HepG2 (cell line): ENCODE measurements at regions not wholly inside any gene's neighbourhood (a gene's known extent, or its start where the extent isn't known, plus 50 kb on each side); places are given as distances from the start of the nearest gene placed in this dataset.

Experiments used
- ATAC-seq: fragments of 200-7000 bp; cut with Tn5 transposase; 3 replicates; pipeline ENCODE4 v1.9.1; 2020; ENCODE audit warnings: mild to moderate bottlenecking, moderate library complexity
- BruUV-seq: library from RNA; stranded (reverse); fragments of 400-500 nt; replicated peaks from 2 replicates; lab custom pipeline; 2021; lab: Mats Ljungman, UMichigan
- CTCF ChIA-PET: fragments of 300-600 bp; formaldehyde crosslinking; extraction: SDS; loops from one replicate; lab custom pipeline; 2021; ENCODE audit warnings: low total read pairs, inconsistent platforms, low intra/inter-chr PET ratio; lab: Yijun Ruan, JAX
- POLR2A ChIA-PET: fragments of 350-600 bp; sonication (Branson Sonifier 250); formaldehyde crosslinking; loops from one replicate; lab custom pipeline; 2020; ENCODE audit warnings: antibody characterized with exemption, inconsistent platforms; lab: Yijun Ruan, JAX
- DNase-seq: peaks from one replicate; pipeline ENCODE4 v3.0.0-alpha.2; 2015; ENCODE audit warnings: low spot score
- FAIRE-seq: peaks from 3 replicates; lab custom pipeline; 2011; peaks lifted over from hg19 to GRCh38; lab: Jason Lieb, UNC
- H2AFZ ChIP-seq: one replicate; pipeline ENCODE4 v1.6.1; 2011; ENCODE audit warnings: low read length, inconsistent platforms
- H3K27ac ChIP-seq: fragments of 300-600 bp; 3 replicates; pipeline ENCODE4 v1.8.0; 2011; ENCODE audit warnings: mixed run types, mild to moderate bottlenecking, mixed read lengths, low read length, inconsistent platforms; ENCODE audit not compliant: insufficient read depth; ENCODE audit errors: extremely low read length
- H3K27me3 ChIP-seq, 2 experiments: fragments of 200-600 bp in 1 of 2; 2 replicates in 1 of 2; 3 replicates in 1 of 2; pipeline versions ENCODE4 v1.6.0 to v1.8.0; 2011; ENCODE audit warnings: low read length in 2 of 2, mild to moderate bottlenecking in 2 of 2, moderate library complexity in 2 of 2, inconsistent platforms in 1 of 2; ENCODE audit not compliant: insufficient read depth in 2 of 2, control insufficient read depth in 1 of 2
- H3K36me3 ChIP-seq, 2 experiments: fragments of 200-600 bp in 1 of 2; replicated peaks in 1 of 2; 2 replicates in 1 of 2; 3 replicates in 1 of 2; pipeline versions ENCODE4 v1.5.1 to v1.8.0; 2011; ENCODE audit warnings: low read length in 2 of 2, inconsistent platforms in 1 of 2; ENCODE audit not compliant: insufficient read depth in 2 of 2, control insufficient read depth in 1 of 2
- H3K4me1 ChIP-seq: 2 replicates; pipeline ENCODE4 v1.5.1; 2012; ENCODE audit warnings: low read length, inconsistent platforms; ENCODE audit not compliant: insufficient read depth
- H3K4me2 ChIP-seq: 2 replicates; pipeline ENCODE4 v1.6.0; 2011; ENCODE audit warnings: low read depth, low read length, inconsistent platforms
- H3K4me3 ChIP-seq, 3 experiments: fragments of 200-600 bp in 1 of 3; sonication (generic), shearing (Covaris generic) in 1 of 3; replicated peaks in 1 of 3; 2 replicates each; pipeline ENCODE4 v1.5.1; 2011 to 2016; ENCODE audit warnings: low read length in 3 of 3, inconsistent platforms in 2 of 3, low read depth in 2 of 3, mild to moderate bottlenecking in 2 of 3, control low read depth in 1 of 3, mixed read lengths in 1 of 3; ENCODE audit not compliant: insufficient read depth in 1 of 3
- H3K79me2 ChIP-seq: one replicate; pipeline ENCODE4 v1.6.1; 2011; ENCODE audit warnings: low read length, inconsistent platforms; ENCODE audit not compliant: insufficient read depth
- H3K9ac ChIP-seq: 2 replicates; pipeline ENCODE4 v1.6.0; 2011; ENCODE audit warnings: mild to moderate bottlenecking, low read depth, low read length, inconsistent platforms; ENCODE audit not compliant: insufficient read depth
- H3K9me3 ChIP-seq: 2 replicates; pipeline ENCODE4 v1.5.1; 2012; ENCODE audit warnings: mild to moderate bottlenecking, low read length
- H4K20me1 ChIP-seq: 2 replicates; pipeline ENCODE4 v1.6.0; 2011; ENCODE audit warnings: inconsistent platforms, mild to moderate bottlenecking, low read length, moderate library complexity; ENCODE audit not compliant: insufficient read depth
- CBX1 ChIP-seq: IDR thresholded peaks from one replicate; pipeline ENCODE4 v1.6.1; 2016; ENCODE audit warnings: antibody characterized with exemption, low read depth
- CREB1 ChIP-seq, 2 experiments: fragments of 450-650 bp in 1 of 2; IDR thresholded peaks; 2 replicates each; pipeline ENCODE4 v1.6.1; 2016 to 2017; ENCODE audit warnings: control low read depth in 1 of 2, mild to moderate bottlenecking in 1 of 2, missing compliant biosample characterization in 1 of 2, missing genetic modification characterization in 1 of 2
- MEIS2 ChIP-seq: sonication (generic); formaldehyde crosslinking; IDR thresholded peaks from 2 replicates; pipeline ENCODE4 v1.9.0; 2021; ENCODE audit warnings: mild to moderate bottlenecking, missing genetic modification reagents
- SOX5 ChIP-seq: IDR thresholded peaks from 2 replicates; pipeline ENCODE4 v1.6.1; 2016; ENCODE audit warnings: borderline replicate concordance
- ZBTB8A ChIP-seq: sonication (generic); formaldehyde crosslinking; IDR thresholded peaks from 2 replicates; pipeline ENCODE4 v1.4.0; 2020; ENCODE audit warnings: mild to moderate bottlenecking, low read depth, missing genetic modification reagents, borderline replicate concordance
- ZNF124 ChIP-seq: sonication (generic); formaldehyde crosslinking; IDR thresholded peaks from 2 replicates; pipeline ENCODE4 v1.4.0; 2020; ENCODE audit warnings: missing genetic modification reagents
- ZNF788 ChIP-seq: sonication (generic); formaldehyde crosslinking; IDR thresholded peaks from 2 replicates; pipeline ENCODE4 v1.5.0; 2020; ENCODE audit warnings: mild to moderate bottlenecking, missing genetic modification reagents, borderline replicate concordance
- WGBS: methylation state at CpG from one replicate; pipeline ENCODE4 v1.1.6; 2017; ENCODE audit warnings: low lambda C conversion rate; 5-methylcytosine and 5-hydroxymethylcytosine counted together
- in situ Hi-C: cut with HindIII; loops from 2 replicates; pipeline ENCODE4 v1.10.0; 2017; ENCODE audit warnings: low pct_unique_long_range_greater_than_20kb; ENCODE audit not compliant: extremely low pct_ligation_motif_present
- intact Hi-C: fragments of 100-400 bp; cut with micrococcal nuclease; formaldehyde crosslinking; loops from one replicate; pipeline ENCODE4 v1.10.0; 2022; ENCODE audit not compliant: unreplicated experiment
- TF ChIP-seq, protein P1 (sequence below): sonication (generic); formaldehyde crosslinking; IDR thresholded peaks from 2 replicates; pipeline ENCODE4 v1.4.0; 2020; ENCODE audit warnings: mild to moderate bottlenecking, missing genetic modification reagents
- TF ChIP-seq, protein P2 (sequence below): sonication (generic); formaldehyde crosslinking; IDR thresholded peaks from 2 replicates; pipeline ENCODE4 v1.9.0; 2021; ENCODE audit warnings: missing genetic modification reagents, borderline replicate concordance
- TF ChIP-seq, protein P3 (sequence below): sonication (generic); formaldehyde crosslinking; IDR thresholded peaks from 2 replicates; pipeline ENCODE4 v1.4.0; 2020; ENCODE audit warnings: mild to moderate bottlenecking, missing genetic modification reagents
- TF ChIP-seq, protein P4 (sequence below): sonication (generic); formaldehyde crosslinking; IDR thresholded peaks from 2 replicates; pipeline ENCODE4 v1.4.0; 2020; ENCODE audit warnings: missing genetic modification reagents

DNA sequence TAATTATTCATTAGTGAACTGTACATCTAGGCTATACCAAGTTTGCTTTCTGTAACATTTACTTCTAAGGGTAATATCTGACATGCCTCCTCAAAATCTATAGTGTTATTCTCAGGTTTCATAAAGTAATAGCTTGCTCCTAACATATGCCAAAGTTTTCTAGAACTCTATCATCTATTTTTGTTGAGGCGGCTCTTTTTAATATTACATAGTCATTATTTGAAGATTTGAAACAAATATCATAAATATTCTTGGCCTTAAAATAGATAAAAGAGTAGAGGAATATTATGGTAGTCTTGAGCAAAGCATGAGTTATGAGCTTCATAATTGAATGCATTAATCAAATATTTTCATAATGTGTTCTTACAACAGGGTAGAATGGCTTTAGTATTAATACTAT lies 327.2 kb upstream of the KCND2 start:
- Histone ChIP-seq H3K27ac (no peak overlapping the region), H4K20me1 (no peaks in the 10 kb centered on the region), H3K9ac (no peak overlapping the region), H3K36me3 (no peaks in the 10 kb centered on the region), H3K27me3 (no peaks in the 10 kb centered on the region; a peak in 1 of 5 replicates), H3K79me2 (no peaks in the 10 kb centered on the region), H2AFZ (no peak overlapping the region), H3K4me3 (no peak overlapping the region), H3K9me3 (no peaks in the 10 kb centered on the region), H3K4me1 (no peaks in the 10 kb centered on the region), H3K4me2 (no peak overlapping the region)
- FAIRE-seq (no peak), DNase-seq (no peak), ATAC-seq (no peak)
- ChIA-PET CTCF (no interaction called here), POLR2A (no interaction called here)
- in situ Hi-C loops (no loop called here), intact Hi-C loops (no loop called here)
- WGBS: 0% methylated on average over 1 of the region's 1 CpG
- BruUV-seq: no TSS peak
- TF ChIP-seq ZNF788: no peak
- TF ChIP-seq, protein P1, sequence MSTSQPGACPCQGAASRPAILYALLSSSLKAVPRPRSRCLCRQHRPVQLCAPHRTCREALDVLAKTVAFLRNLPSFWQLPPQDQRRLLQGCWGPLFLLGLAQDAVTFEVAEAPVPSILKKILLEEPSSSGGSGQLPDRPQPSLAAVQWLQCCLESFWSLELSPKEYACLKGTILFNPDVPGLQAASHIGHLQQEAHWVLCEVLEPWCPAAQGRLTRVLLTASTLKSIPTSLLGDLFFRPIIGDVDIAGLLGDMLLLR (CRISPR knock-in tag): no peak
- TF ChIP-seq, protein P2, sequence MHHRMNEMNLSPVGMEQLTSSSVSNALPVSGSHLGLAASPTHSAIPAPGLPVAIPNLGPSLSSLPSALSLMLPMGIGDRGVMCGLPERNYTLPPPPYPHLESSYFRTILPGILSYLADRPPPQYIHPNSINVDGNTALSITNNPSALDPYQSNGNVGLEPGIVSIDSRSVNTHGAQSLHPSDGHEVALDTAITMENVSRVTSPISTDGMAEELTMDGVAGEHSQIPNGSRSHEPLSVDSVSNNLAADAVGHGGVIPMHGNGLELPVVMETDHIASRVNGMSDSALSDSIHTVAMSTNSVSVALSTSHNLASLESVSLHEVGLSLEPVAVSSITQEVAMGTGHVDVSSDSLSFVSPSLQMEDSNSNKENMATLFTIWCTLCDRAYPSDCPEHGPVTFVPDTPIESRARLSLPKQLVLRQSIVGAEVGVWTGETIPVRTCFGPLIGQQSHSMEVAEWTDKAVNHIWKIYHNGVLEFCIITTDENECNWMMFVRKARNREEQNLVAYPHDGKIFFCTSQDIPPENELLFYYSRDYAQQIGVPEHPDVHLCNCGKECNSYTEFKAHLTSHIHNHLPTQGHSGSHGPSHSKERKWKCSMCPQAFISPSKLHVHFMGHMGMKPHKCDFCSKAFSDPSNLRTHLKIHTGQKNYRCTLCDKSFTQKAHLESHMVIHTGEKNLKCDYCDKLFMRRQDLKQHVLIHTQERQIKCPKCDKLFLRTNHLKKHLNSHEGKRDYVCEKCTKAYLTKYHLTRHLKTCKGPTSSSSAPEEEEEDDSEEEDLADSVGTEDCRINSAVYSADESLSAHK (CRISPR knock-in tag): no peak
- no peak for TF ChIP-seq CBX1
- no peak for TF ChIP-seq ZBTB8A (CRISPR knock-in tag)

DNA sequence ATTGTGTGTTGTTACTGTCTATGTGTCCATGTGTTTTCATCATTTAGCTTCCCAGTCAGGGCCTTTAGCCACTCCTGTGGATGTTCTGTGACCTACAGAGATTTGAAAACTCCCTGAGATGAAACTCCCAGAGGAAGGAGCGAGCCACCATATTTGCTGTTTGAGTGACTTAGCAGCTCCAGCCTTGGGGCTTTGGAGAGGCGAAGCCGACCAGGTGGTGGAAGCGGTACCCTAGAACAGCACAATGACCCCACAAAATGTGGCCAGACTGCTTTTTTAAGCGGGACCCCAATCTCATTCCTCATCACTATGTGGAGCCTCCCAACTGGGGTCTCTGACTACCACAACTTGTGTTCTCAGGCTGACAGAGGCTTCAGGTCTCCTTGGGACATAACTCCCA lies 323.9 kb upstream of the KCND2 start:
- no peak overlapping the region for H3K4me2 ChIP-seq
- no peak overlapping the region for H3K4me3 ChIP-seq
- H3K9ac ChIP-seq: no peak overlapping the region
- ChIA-PET POLR2A (no interaction called here), CTCF (no interaction called here)
- H3K79me2 ChIP-seq: no peaks in the 10 kb centered on the region
- H4K20me1 ChIP-seq: no peaks in the 10 kb centered on the region
- BruUV-seq: no TSS peak
- no peaks in the 10 kb centered on the region for H3K9me3 ChIP-seq
- intact Hi-C loops: no loop called here
- no peak overlapping the region for H2AFZ ChIP-seq
- ATAC-seq (no peak), FAIRE-seq (no peak), DNase-seq (no peak)
- WGBS: 63% methylated on average over 3 of the region's 5 CpGs
- in situ Hi-C loops: no loop called here
- H3K36me3 ChIP-seq: no peaks in the 10 kb centered on the region
- H3K4me1 ChIP-seq: no peaks in the 10 kb centered on the region
- H3K27ac ChIP-seq: no peak overlapping the region
- no peaks in the 10 kb centered on the region; a peak in 1 of 5 replicates for H3K27me3 ChIP-seq
- TF ChIP-seq MEIS2: no peak
- TF ChIP-seq, protein P3, sequence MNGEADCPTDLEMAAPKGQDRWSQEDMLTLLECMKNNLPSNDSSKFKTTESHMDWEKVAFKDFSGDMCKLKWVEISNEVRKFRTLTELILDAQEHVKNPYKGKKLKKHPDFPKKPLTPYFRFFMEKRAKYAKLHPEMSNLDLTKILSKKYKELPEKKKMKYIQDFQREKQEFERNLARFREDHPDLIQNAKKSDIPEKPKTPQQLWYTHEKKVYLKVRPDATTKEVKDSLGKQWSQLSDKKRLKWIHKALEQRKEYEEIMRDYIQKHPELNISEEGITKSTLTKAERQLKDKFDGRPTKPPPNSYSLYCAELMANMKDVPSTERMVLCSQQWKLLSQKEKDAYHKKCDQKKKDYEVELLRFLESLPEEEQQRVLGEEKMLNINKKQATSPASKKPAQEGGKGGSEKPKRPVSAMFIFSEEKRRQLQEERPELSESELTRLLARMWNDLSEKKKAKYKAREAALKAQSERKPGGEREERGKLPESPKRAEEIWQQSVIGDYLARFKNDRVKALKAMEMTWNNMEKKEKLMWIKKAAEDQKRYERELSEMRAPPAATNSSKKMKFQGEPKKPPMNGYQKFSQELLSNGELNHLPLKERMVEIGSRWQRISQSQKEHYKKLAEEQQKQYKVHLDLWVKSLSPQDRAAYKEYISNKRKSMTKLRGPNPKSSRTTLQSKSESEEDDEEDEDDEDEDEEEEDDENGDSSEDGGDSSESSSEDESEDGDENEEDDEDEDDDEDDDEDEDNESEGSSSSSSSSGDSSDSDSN (CRISPR knock-in tag): no peak
- no peak for TF ChIP-seq ZNF124
- TF ChIP-seq SOX5 (CRISPR knock-in tag): no peak
- TF ChIP-seq, protein P4, sequence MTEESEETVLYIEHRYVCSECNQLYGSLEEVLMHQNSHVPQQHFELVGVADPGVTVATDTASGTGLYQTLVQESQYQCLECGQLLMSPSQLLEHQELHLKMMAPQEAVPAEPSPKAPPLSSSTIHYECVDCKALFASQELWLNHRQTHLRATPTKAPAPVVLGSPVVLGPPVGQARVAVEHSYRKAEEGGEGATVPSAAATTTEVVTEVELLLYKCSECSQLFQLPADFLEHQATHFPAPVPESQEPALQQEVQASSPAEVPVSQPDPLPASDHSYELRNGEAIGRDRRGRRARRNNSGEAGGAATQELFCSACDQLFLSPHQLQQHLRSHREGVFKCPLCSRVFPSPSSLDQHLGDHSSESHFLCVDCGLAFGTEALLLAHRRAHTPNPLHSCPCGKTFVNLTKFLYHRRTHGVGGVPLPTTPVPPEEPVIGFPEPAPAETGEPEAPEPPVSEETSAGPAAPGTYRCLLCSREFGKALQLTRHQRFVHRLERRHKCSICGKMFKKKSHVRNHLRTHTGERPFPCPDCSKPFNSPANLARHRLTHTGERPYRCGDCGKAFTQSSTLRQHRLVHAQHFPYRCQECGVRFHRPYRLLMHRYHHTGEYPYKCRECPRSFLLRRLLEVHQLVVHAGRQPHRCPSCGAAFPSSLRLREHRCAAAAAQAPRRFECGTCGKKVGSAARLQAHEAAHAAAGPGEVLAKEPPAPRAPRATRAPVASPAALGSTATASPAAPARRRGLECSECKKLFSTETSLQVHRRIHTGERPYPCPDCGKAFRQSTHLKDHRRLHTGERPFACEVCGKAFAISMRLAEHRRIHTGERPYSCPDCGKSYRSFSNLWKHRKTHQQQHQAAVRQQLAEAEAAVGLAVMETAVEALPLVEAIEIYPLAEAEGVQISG (CRISPR knock-in tag): no peak
- no peak for TF ChIP-seq CREB1 (IDR thresholded peaks at IDR 0.05)
- TF ChIP-seq CREB1 (CRISPR knock-in tag; IDR thresholded peaks at IDR 0.05): no peak
